Body of pancreas (tissue), 4 donors: ENCODE measurements at regions not wholly inside any gene's neighbourhood (a gene's known extent, or its start where the extent isn't known, plus 50 kb on each side); places are given as distances from the start of the nearest gene placed in this dataset.

Source experiments
- ATAC-seq: fragments of 150-250 bp; one replicate; pipeline ENCODE4 v1.9.1; 2016
- DNase-seq, 4 donors: peaks; one replicate each; pipeline ENCODE4 v3.0.0-alpha.2; 2019
- H3K27ac ChIP-seq, 4 donors: fragments of 200-600 bp; sonication (generic); 1 replicate in 3 of 4; 2 replicates in 1 of 4; pipeline versions ENCODE4 v1.5.1 to v1.6.1; 2016 to 2019; ENCODE audit warnings: mild to moderate bottlenecking in 1 of 4, mixed read lengths in 1 of 4, moderate library complexity in 1 of 4
- H3K27me3 ChIP-seq, 2 donors: fragments of 200-600 bp; sonication (generic); one replicate each; pipeline ENCODE4 v1.6.0; 2016; ENCODE audit warnings: mild to moderate bottlenecking in 1 of 2
- H3K36me3 ChIP-seq, 2 donors: fragments of 200-600 bp; sonication (generic); replicated peaks in 1 of 2; 2 replicates each; pipeline ENCODE4 v1.5.1; 2016; ENCODE audit warnings: low read depth in 2 of 2; ENCODE audit not compliant: insufficient read depth in 1 of 2
- H3K4me1 ChIP-seq: fragments of 200-600 bp; sonication (generic); one replicate; pipeline ENCODE4 v1.6.0; 2016
- H3K4me3 ChIP-seq, 2 donors: fragments of 200-600 bp; sonication (generic); 1 replicate in 1 of 2; 2 replicates in 1 of 2; pipeline ENCODE4 v1.5.1; 2016 to 2019
- H3K9me3 ChIP-seq, 3 donors: fragments of 200-600 bp; sonication (generic); 1 replicate in 2 of 3; 2 replicates in 1 of 3; pipeline ENCODE4 v1.5.1; 2016
- POLR2A ChIP-seq, 3 donors: fragments of 450-650 bp; IDR thresholded peaks; one replicate each; pipeline ENCODE4 v1.6.1; 2016; ENCODE audit warnings: antibody characterized with exemption in 3 of 3, mild to moderate bottlenecking in 2 of 3
- WGBS, 2 donors: methylation state at CpG; one replicate each; pipeline ENCODE4 v1.1.5; 2017; 5-methylcytosine and 5-hydroxymethylcytosine counted together
- intact Hi-C: fragments of 100-400 bp; cut with DNase I; formaldehyde crosslinking; loops from one replicate; pipeline ENCODE4 v1.15.1; 2023
- TF ChIP-seq, protein P1 (sequence below), 7 experiments: fragments of 450-650 bp in 4 of 7; fragments of 200-600 bp in 3 of 7; sonication (generic) in 3 of 7; IDR thresholded peaks; one replicate each; pipeline ENCODE4 v1.5.1; 2016 to 2019; ENCODE audit warnings: antibody characterized with exemption in 7 of 7

DNA sequence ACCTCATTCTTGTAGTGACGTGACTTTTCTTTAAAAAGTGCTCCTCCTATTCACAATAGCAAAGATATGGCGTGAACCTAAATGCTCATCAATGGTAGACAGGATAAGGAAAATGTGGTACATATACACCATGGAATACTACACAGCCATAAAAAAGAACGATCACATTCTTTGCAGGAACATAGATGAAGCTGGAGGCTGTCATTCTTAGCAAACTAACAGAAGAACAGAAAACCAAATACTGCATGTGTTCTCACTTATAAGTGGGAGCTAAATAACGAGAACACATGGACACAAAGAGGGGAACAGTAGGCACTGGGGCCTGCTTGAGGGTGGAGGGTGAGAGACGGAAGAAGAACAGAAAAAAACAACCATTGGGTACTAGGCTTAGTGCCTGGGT is 59.9 kb upstream of the FGFR2 start:
- H3K36me3 ChIP-seq: no peaks in the 10 kb centered on the region
- no peaks in the 10 kb centered on the region for H3K27me3 ChIP-seq
- no peaks in the 10 kb centered on the region for H3K9me3 ChIP-seq
- no peak overlapping the region for H3K4me3 ChIP-seq
- DNase-seq: no peak
- TF ChIP-seq, protein P1, sequence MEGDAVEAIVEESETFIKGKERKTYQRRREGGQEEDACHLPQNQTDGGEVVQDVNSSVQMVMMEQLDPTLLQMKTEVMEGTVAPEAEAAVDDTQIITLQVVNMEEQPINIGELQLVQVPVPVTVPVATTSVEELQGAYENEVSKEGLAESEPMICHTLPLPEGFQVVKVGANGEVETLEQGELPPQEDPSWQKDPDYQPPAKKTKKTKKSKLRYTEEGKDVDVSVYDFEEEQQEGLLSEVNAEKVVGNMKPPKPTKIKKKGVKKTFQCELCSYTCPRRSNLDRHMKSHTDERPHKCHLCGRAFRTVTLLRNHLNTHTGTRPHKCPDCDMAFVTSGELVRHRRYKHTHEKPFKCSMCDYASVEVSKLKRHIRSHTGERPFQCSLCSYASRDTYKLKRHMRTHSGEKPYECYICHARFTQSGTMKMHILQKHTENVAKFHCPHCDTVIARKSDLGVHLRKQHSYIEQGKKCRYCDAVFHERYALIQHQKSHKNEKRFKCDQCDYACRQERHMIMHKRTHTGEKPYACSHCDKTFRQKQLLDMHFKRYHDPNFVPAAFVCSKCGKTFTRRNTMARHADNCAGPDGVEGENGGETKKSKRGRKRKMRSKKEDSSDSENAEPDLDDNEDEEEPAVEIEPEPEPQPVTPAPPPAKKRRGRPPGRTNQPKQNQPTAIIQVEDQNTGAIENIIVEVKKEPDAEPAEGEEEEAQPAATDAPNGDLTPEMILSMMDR (IDR thresholded peaks at IDR 0.05): no peak
- intact Hi-C loops: no loop called here
- no peaks in the 10 kb centered on the region for H3K4me1 ChIP-seq
- no peak overlapping the region for H3K27ac ChIP-seq
- no peak for ATAC-seq
- 77 to 84% methylated on average over 5 of the region's 5 CpGs for WGBS, 2 donors

DNA sequence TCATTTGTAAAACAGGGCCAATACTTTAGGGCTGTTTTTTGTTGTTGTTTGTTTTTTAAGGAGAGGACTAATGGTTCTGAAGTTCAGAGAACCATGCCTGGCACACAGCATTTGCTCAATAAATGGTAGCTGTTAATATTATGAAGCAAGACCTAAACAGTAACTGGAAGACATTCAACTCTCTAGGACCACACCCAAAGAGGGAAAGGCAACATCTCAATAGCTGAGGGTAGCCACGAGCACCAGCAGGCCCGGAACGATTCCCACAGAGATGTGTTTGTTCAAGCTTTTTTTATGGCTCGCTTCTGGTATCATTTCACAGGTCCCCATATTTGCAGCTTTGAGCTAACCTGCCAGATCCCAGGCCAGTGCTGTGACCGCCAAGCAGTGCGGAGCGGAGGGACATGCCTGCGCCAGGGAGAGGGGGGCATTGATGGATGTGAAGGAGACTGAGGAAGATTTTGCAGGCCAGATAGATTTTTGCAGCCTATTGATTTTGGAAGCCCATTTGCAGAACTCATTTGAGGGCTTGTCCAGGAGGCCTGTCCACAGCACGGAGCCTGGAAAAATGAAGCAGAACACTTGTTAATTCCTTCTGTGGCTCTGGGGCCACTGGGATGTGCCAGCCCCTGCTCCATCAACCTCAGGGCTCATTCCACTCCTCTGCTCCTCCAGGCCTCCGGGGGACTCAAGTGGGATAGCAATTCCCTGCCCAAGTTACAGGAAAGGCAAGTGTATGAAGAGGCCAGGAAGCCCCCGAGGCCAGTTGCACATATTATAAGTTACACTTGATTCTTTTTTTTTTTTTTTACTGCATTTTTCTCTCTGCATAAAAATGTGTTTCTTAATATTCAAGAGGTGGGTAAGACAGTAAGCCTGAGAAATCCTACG is 57.3 kb upstream of the FGFR2 start:
- ATAC-seq: no peak
- Histone ChIP-seq H3K4me3 (no peak overlapping the region), H3K4me1 (no peaks in the 10 kb centered on the region), H3K36me3 (no peaks in the 10 kb centered on the region), H3K27ac (no peak overlapping the region), H3K27me3 (no peaks in the 10 kb centered on the region), H3K9me3 (no peaks in the 10 kb centered on the region)
- DNase-seq: no peak
- no peak for TF ChIP-seq POLR2A (IDR thresholded peaks at IDR 0.05)
- TF ChIP-seq, protein P1 (IDR thresholded peaks at IDR 0.05): no peak
- 74 to 79% methylated on average over 12 of the region's 12 CpGs for WGBS, 2 donors
- intact Hi-C loops: no loop called here

DNA sequence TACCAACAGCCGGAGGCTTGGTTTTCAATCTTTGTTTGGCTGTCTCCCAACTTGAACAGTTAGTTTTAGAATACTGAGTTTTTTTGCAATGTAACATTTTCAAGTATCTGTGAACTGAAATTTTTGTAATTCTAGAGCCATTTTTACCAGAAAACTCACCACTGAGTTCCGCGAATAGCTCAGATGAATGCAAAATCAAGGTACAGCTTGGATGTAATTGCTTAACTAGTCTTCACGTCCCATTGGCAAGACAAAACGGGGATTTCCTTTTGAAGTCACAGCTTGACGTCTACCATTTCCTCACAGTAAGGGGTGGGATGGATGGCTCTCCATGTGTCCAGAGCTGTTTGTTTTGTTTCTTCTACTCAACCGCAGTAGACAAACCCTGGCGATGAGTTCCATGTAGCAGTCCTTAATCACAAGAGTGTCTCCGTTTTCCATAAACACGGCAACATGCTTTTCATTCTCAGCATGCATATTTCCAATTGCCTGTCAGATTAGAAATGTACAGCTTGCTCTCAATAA is 55.8 kb upstream of the FGFR2 start:
- H3K9me3 ChIP-seq: no peaks in the 10 kb centered on the region
- intact Hi-C loops: no loop called here

DNA sequence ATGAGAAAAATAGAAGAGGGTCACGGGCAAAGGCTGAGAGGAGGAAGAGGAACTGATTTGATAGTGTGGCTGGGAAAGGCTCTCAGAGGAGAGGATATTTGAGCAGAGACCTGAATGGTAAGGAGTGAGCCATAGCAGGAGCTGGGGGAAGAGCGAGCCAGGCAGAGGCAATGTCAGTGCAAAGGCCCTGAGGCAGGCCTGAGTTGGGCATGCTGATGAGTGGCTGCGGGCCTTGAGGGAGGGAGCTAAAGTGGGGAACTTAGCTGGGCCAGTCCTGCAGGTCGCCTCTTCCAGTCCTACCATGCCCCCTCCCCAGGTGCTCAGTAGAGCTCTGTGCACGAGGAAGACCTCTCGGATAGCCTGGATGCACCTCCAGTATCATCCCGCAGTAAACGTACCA is 55.4 kb upstream of the FGFR2 start:
- ATAC-seq (no peak), DNase-seq (no peak)
- no peak for TF ChIP-seq POLR2A (IDR thresholded peaks at IDR 0.05)
- TF ChIP-seq, protein P1 (IDR thresholded peaks at IDR 0.05): no peak
- Histone ChIP-seq H3K4me1 (no peaks in the 10 kb centered on the region), H3K4me3 (no peak overlapping the region), H3K9me3 (no peaks in the 10 kb centered on the region), H3K36me3 (no peaks in the 10 kb centered on the region), H3K27me3 (no peaks in the 10 kb centered on the region), H3K27ac (no peak overlapping the region)
- intact Hi-C loops: no loop called here
- WGBS, 2 donors: 85 to 87% methylated on average over 8 of the region's 8 CpGs

More for the DNA sequence above, 55.8 kb upstream of the FGFR2 start:
- no peak for TF ChIP-seq POLR2A (IDR thresholded peaks at IDR 0.05)
- TF ChIP-seq, protein P1 (IDR thresholded peaks at IDR 0.05): no peak
- ATAC-seq: no peak
- Histone ChIP-seq H3K27me3 (no peaks in the 10 kb centered on the region), H3K4me3 (no peak overlapping the region), H3K27ac (no peak overlapping the region), H3K36me3 (no peaks in the 10 kb centered on the region), H3K4me1 (no peaks in the 10 kb centered on the region)
- no peak for DNase-seq
- 79 to 83% methylated on average over 10 of the region's 10 CpGs for WGBS, 2 donors

DNA sequence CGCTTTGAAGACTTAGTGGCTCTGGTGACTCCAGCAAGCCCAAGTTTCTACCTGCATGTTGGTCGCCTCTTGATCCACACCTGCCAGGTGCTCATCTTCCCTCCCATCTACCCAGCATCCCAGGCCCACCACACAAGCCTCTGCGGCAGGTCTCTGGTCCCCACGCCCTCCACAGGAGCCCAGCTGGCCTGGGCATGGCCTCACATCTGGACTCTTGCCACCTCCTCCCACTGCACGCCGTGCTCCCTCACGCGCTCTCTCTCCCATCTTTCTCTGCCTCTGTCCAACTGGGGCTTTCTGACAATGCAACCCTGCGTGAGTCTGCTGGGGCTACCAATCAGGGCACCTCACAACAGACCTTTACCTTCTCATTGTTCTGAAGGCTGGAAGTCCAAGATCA is 50.2 kb upstream of the FGFR2 start:
- Histone ChIP-seq H3K27me3 (no peaks in the 10 kb centered on the region), H3K9me3 (no peaks in the 10 kb centered on the region), H3K36me3 (no peaks in the 10 kb centered on the region), H3K27ac (no peak overlapping the region), H3K4me1 (no peaks in the 10 kb centered on the region), H3K4me3 (no peak overlapping the region)
- ATAC-seq (no peak), DNase-seq (no peak)
- intact Hi-C loops: no loop called here
- WGBS, 2 donors: 72 to 76% methylated on average over 9 of the region's 9 CpGs
- TF ChIP-seq, protein P1 (IDR thresholded peaks at IDR 0.05): no peak
- TF ChIP-seq POLR2A (IDR thresholded peaks at IDR 0.05): no peak
